ENCODE measurements at regions not wholly inside any gene's neighbourhood (a gene's known extent, or its start where the extent isn't known, plus 50 kb on each side); places are given as distances from the start of the nearest gene placed in this dataset.

DNA sequence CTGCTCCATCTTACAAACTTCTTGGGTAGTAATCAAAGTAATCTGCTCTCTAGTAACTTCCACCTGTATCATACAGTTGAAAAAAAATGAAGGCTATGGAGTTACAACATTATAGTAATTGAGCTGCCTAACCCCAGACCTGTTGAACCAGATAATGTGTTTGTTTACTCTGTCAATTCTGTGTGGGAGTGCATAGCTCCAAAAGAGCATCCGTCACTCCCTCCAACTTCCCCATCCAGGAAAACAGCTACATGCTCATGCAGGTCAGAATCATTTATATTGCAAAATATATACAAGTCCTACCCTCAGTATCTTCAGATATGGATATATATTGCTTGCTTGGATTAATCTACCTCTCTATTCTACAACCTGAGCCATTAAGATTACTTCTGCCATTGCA lies 244.0 kb upstream of the ANO5 start:
- DNase-seq (no peak), ATAC-seq (ENCODE audit: poor library complexity) (no peak)
- H3K4me3 Mint-ChIP-seq, result no peak overlapping the region
- peaks cover 0 to 10% of the 10 kb centered on the region in 2 experiments for H3K9me3 ChIP-seq (ENCODE audit: control insufficient read depth in 1 of 2, insufficient read depth in 1 of 2, low read length in 2 of 2)
- no peaks in the 10 kb centered on the region for H3K27me3 Mint-ChIP-seq
- CTCF ChIA-PET, result no interaction called here
- TF ChIP-seq, protein P1, sequence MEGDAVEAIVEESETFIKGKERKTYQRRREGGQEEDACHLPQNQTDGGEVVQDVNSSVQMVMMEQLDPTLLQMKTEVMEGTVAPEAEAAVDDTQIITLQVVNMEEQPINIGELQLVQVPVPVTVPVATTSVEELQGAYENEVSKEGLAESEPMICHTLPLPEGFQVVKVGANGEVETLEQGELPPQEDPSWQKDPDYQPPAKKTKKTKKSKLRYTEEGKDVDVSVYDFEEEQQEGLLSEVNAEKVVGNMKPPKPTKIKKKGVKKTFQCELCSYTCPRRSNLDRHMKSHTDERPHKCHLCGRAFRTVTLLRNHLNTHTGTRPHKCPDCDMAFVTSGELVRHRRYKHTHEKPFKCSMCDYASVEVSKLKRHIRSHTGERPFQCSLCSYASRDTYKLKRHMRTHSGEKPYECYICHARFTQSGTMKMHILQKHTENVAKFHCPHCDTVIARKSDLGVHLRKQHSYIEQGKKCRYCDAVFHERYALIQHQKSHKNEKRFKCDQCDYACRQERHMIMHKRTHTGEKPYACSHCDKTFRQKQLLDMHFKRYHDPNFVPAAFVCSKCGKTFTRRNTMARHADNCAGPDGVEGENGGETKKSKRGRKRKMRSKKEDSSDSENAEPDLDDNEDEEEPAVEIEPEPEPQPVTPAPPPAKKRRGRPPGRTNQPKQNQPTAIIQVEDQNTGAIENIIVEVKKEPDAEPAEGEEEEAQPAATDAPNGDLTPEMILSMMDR (IDR thresholded peaks at IDR 0.05), result no peak
- H3K27ac ChIP-seq (ENCODE audit: low read depth in 1 of 2, low read length in 2 of 2), result no peak overlapping the region
- no peaks in the 10 kb centered on the region for H3K4me1 ChIP-seq (ENCODE audit: insufficient read depth, low read length)
- no peaks in the 10 kb centered on the region for H3K27me3 ChIP-seq (ENCODE audit: control insufficient read depth in 1 of 2, insufficient read depth in 2 of 2, low read length in 2 of 2)
- POLR2A ChIA-PET, result no interaction called here
- H3K36me3 Mint-ChIP-seq (ENCODE audit: low read depth), result no peaks in the 10 kb centered on the region
- H3K9me3 Mint-ChIP-seq, result peaks cover 5% of the 10 kb centered on the region
- no peaks in the 10 kb centered on the region for H3K4me1 Mint-ChIP-seq (ENCODE audit: low read depth)
- no peaks in the 10 kb centered on the region for H3K36me3 ChIP-seq (ENCODE audit: insufficient read depth, low read length)
- no peak overlapping the region for H3K27ac Mint-ChIP-seq
- intact Hi-C loops (cut with DNase I, micrococcal nuclease), result no loop called here
- H3K4me3 ChIP-seq (ENCODE audit: low read length), result no peak overlapping the region

DNA sequence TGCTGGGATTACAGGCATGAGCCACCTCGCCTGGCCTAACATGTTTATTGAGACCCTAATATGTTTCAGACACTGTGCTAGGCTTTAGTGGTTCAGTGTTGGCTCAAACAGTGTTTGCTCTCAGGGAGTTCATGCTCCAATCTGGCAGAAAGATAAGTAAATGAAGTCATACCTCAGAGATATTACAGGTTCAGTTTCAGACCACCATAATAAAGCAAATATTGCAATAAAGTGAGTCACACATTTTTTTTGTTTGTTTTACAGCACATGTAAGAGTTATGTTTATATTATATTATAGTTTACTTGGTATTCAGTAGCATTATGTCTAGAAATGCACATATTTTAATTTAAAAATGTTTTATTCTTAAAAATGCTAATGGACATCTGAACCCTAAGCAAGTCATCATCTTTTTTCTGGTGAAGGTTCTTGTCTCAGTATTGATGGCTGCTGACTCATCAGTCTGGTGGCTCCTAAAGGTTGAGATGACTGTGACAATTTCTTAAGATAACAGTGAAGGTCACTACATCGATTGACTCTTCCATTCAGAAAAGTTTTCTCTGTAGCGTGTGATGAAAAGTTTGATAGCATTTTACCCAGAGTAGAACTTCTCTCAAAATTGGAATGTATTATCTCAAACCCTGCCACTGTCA lies 243.0 kb upstream of the ANO5 start:
- H3K36me3 Mint-ChIP-seq (ENCODE audit: low read depth), result no peaks in the 10 kb centered on the region
- Histone ChIP-seq H3K4me3 (ENCODE audit: low read length) (no peak overlapping the region), H3K36me3 (ENCODE audit: insufficient read depth, low read length) (no peaks in the 10 kb centered on the region), H3K9me3 (ENCODE audit: control insufficient read depth in 1 of 2, insufficient read depth in 1 of 2, low read length in 2 of 2) (peaks cover 0 to 10% of the 10 kb centered on the region in 2 experiments), H3K27me3 (ENCODE audit: control insufficient read depth in 1 of 2, insufficient read depth in 2 of 2, low read length in 2 of 2) (no peaks in the 10 kb centered on the region), H3K27ac (ENCODE audit: low read depth in 1 of 2, low read length in 2 of 2) (no peak overlapping the region), H3K4me1 (ENCODE audit: insufficient read depth, low read length) (no peaks in the 10 kb centered on the region)
- ATAC-seq (ENCODE audit: poor library complexity), result no peak
- intact Hi-C loops (cut with DNase I, micrococcal nuclease), result no loop called here
- H3K27ac Mint-ChIP-seq, result no peak overlapping the region
- POLR2A ChIA-PET, result no interaction called here
- H3K27me3 Mint-ChIP-seq, result no peaks in the 10 kb centered on the region
- peaks cover 5% of the 10 kb centered on the region for H3K9me3 Mint-ChIP-seq
- CTCF ChIA-PET, result no interaction called here
- H3K4me3 Mint-ChIP-seq, result no peak overlapping the region
- no peak for DNase-seq
- no peaks in the 10 kb centered on the region for H3K4me1 Mint-ChIP-seq (ENCODE audit: low read depth)
- TF ChIP-seq, protein P1 (IDR thresholded peaks at IDR 0.05), result no peak

DNA sequence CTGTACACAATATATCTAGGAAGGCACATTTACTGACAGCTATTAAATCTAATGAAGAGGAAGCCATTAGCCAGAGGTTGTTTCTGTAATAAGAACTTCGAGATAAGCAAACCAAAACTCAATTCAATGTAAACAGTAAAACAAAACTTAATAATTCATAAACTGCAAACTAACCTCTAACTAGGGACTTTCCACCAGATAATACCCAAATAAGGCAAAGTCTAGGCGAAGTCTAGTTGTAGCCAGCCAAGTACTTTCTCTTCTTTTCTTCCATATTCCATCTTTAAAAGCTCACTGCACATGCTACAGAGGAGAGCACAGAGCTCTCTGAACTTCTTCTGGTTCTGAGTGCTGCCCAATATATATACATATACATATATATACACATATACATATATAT lies 229.9 kb upstream of the ANO5 start:
- Mint-ChIP-seq H3K4me3 (no peak overlapping the region), H3K4me1 (ENCODE audit: low read depth) (no peaks in the 10 kb centered on the region), H3K36me3 (ENCODE audit: low read depth) (no peaks in the 10 kb centered on the region), H3K27ac (no peak overlapping the region), H3K9me3 (peaks cover under 1% of the 10 kb centered on the region), H3K27me3 (no peaks in the 10 kb centered on the region)
- Histone ChIP-seq H3K27me3 (ENCODE audit: control insufficient read depth in 1 of 2, insufficient read depth in 2 of 2, low read length in 2 of 2) (no peaks in the 10 kb centered on the region), H3K4me1 (ENCODE audit: insufficient read depth, low read length) (no peaks in the 10 kb centered on the region), H3K9me3 (ENCODE audit: control insufficient read depth in 1 of 2, insufficient read depth in 1 of 2, low read length in 2 of 2) (no peaks in the 10 kb centered on the region), H3K36me3 (ENCODE audit: insufficient read depth, low read length) (no peaks in the 10 kb centered on the region), H3K4me3 (ENCODE audit: low read length) (no peak overlapping the region), H3K27ac (ENCODE audit: low read depth in 1 of 2, low read length in 2 of 2) (no peak overlapping the region)
- intact Hi-C loops (cut with DNase I, micrococcal nuclease), result no loop called here
- TF ChIP-seq, protein P1 (IDR thresholded peaks at IDR 0.05), result no peak
- CTCF ChIA-PET, result no interaction called here
- ATAC-seq (ENCODE audit: poor library complexity) (no peak), DNase-seq (no peak)
- POLR2A ChIA-PET, result no interaction called here

All from CD4-positive, alpha-beta T cell (primary cell).